ENCODE measurements at regions not wholly inside any gene's neighbourhood (a gene's known extent, or its start where the extent isn't known, plus 50 kb on each side); places are given as distances from the start of the nearest gene placed in this dataset.

DNA sequence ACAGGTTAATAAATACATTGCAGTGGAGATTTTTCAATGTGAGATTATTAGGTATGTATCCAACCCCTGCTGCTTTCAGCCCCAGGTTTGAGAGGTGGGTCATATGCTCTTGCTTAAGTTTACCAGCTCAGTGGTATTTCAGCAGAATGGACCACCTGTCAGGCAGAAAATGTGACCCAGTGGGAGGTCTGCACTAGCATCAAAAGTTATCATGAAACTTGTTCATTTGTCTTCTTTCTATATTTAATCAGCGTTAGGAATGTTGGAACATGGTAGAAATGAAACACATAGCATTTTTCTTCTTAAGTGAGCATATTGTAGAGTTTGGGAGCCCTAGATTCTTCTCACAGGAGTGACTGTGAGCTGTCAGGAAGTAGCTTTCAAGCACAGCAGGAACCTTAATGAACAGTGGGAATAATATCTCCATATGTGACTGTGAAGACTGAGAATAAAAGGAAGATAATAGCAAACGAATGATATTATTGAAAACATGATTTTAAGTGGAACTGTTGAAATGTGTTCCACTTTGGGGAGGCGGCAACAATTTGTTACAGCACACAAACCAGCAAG is 596.9 kb upstream of the CDH6 start:
- no peak for DNase-seq (ENCODE audit: low spot score)
- no peak for ATAC-seq (ENCODE audit: low FRiP score)
- no peak for TF ChIP-seq CTCF (IDR thresholded peaks at IDR 0.05)

DNA sequence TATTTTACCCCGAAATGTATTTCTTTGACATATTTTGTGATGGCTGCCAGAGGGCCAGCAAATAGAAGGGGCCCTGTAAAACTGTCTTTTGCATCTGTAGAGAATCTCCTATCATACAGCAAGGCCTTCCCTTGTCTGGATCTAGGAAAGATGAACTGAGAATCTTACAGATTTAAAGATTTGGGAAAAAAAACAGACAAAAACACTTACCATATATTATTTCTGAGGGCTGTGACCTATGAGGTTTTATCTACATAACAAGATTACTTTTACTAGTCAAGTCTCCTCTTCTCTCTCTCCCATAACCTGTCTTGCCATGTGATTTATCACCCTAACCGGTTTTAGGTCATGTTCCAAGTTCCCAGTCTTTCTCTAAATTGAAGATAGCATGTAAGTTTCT is 599.2 kb upstream of the CDH6 start:
- DNase-seq (ENCODE audit: low spot score), result no peak
- no peak for ATAC-seq (ENCODE audit: low FRiP score)
- no peak for TF ChIP-seq CTCF (IDR thresholded peaks at IDR 0.05)

- TF ChIP-seq CTCF (IDR thresholded peaks at IDR 0.05), result no peak
- ATAC-seq (ENCODE audit: low FRiP score), result no peak
- DNase-seq (ENCODE audit: low spot score), result no peak
Observed at GRCh38 chr5:30592833-30593232, 600.7 kb upstream of the CDH6 start.

- ATAC-seq (ENCODE audit: low FRiP score) (no peak), DNase-seq (ENCODE audit: low spot score) (no peak)
- no peak for TF ChIP-seq CTCF (IDR thresholded peaks at IDR 0.05)
Observed at GRCh38 chr5:30581198-30581935, 612.1 kb upstream of the CDH6 start.

- no peak for ATAC-seq (ENCODE audit: low FRiP score)
- TF ChIP-seq CTCF (IDR thresholded peaks at IDR 0.05), result no peak
- no peak for DNase-seq (ENCODE audit: low spot score)
Observed at GRCh38 chr5:30574761-30575160, 618.7 kb upstream of the CDH6 start.

DNA sequence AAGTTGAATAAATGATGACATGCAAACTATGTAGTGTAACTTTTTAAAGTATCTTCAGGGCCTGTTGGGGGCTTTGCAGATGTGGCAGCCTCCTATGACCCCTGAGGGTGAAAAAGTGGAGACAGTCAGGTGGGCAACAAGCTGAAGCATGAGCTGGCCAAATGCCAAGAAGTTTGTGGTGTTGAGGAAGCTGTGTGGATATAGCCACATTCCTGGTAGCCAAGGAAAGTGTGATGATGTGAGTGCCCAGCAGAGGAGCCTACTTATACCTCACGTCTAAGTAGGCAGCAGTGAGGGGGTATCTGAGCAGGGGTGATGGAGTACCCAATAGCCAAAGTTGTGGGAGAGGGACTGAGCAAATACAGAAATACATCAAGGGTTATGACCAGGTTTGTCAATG is 621.2 kb upstream of the CDH6 start:
- TF ChIP-seq CTCF (IDR thresholded peaks at IDR 0.05), result no peak
- no peak for DNase-seq (ENCODE audit: low spot score)
- ATAC-seq (ENCODE audit: low FRiP score), result no peak

- no peak for TF ChIP-seq CTCF (IDR thresholded peaks at IDR 0.05)
- no peak for ATAC-seq (ENCODE audit: low FRiP score)
- DNase-seq (ENCODE audit: low spot score), result no peak
Observed at GRCh38 chr5:30561771-30562170, 631.7 kb upstream of the CDH6 start.
